ENCODE measurements at regions not wholly inside any gene's neighbourhood (a gene's known extent, or its start where the extent isn't known, plus 50 kb on each side); places are given as distances from the start of the nearest gene placed in this dataset.
"Not testable (repeated sequence)": the region's sequence is repeated elsewhere in the genome, so short reads cannot be mapped to it uniquely, and the experiment has no call there.

GRCh38 chr21:35504277-35504676, 455.2 kb upstream of the RUNX1 start:
- DNase-seq (ENCODE audit: low read depth in 2 of 2): no peak

- no peak for DNase-seq (ENCODE audit: low read depth in 2 of 2)
Measured at GRCh38 chr21:35503671-35504070, 454.6 kb upstream of the RUNX1 start.

GRCh38 chr21:35502821-35503220, 453.7 kb upstream of the RUNX1 start:
- DNase-seq (ENCODE audit: low read depth in 2 of 2): no peak

GRCh38 chr21:35497522-35497921, 448.4 kb upstream of the RUNX1 start:
- DNase-seq (ENCODE audit: low read depth in 2 of 2): not testable (repeated sequence)

GRCh38 chr21:35491920-35492678, 443.0 kb upstream of the RUNX1 start:
- no peak for DNase-seq (ENCODE audit: low read depth in 2 of 2)

GRCh38 chr21:35491114-35491513, 442.0 kb upstream of the RUNX1 start:
- no peak for DNase-seq (ENCODE audit: low read depth in 2 of 2)

- DNase-seq (ENCODE audit: low read depth in 2 of 2): no peak
Measured at GRCh38 chr21:35489389-35489980, 440.4 kb upstream of the RUNX1 start.

- no peak for DNase-seq (ENCODE audit: low read depth in 2 of 2)
Measured at GRCh38 chr21:35488946-35489345, 439.8 kb upstream of the RUNX1 start.

- no peak for DNase-seq (ENCODE audit: low read depth in 2 of 2)
Measured at GRCh38 chr21:35485364-35485763, 436.3 kb upstream of the RUNX1 start.

- DNase-seq (ENCODE audit: low read depth in 2 of 2): no peak
Measured at GRCh38 chr21:35484851-35485250, 435.7 kb upstream of the RUNX1 start.

- no peak for DNase-seq (ENCODE audit: low read depth in 2 of 2)
Measured at GRCh38 chr21:35484032-35484431, 434.9 kb upstream of the RUNX1 start.

- no peak for DNase-seq (ENCODE audit: low read depth in 2 of 2)
Measured at GRCh38 chr21:35482933-35483662, 434.0 kb upstream of the RUNX1 start.

GRCh38 chr21:35482096-35482495, 433.0 kb upstream of the RUNX1 start:
- no peak for DNase-seq (ENCODE audit: low read depth in 2 of 2)

GRCh38 chr21:35481005-35481404, 431.9 kb upstream of the RUNX1 start:
- no peak for DNase-seq (ENCODE audit: low read depth in 2 of 2)

- DNase-seq (ENCODE audit: low read depth in 2 of 2): no peak
Measured at GRCh38 chr21:35479529-35479928, 430.4 kb upstream of the RUNX1 start.

- no peak for DNase-seq (ENCODE audit: low read depth in 2 of 2)
Measured at GRCh38 chr21:35479065-35479448, 430.0 kb upstream of the RUNX1 start.

GRCh38 chr21:35478161-35479064, 429.3 kb upstream of the RUNX1 start:
- DNase-seq (ENCODE audit: low read depth in 2 of 2): no peak

GRCh38 chr21:35477622-35478021, 428.5 kb upstream of the RUNX1 start:
- DNase-seq (ENCODE audit: low read depth in 2 of 2): no peak

- DNase-seq (ENCODE audit: low read depth in 2 of 2): no peak
Measured at GRCh38 chr21:35476621-35477395, 427.7 kb upstream of the RUNX1 start.

GRCh38 chr21:35475762-35476161, 426.7 kb upstream of the RUNX1 start:
- DNase-seq (ENCODE audit: low read depth in 2 of 2): no peak

GRCh38 chr21:35475009-35475408, 425.9 kb upstream of the RUNX1 start:
- no peak for DNase-seq (ENCODE audit: low read depth in 2 of 2)

All from activated CD4-positive, alpha-beta T cell treated with anti-CD3 and anti-CD28 coated beads for 24 hours (primary cell).